ENCODE measurements at regions not wholly inside any gene's neighbourhood (a gene's known extent, or its start where the extent isn't known, plus 50 kb on each side); places are given as distances from the start of the nearest gene placed in this dataset.

DNA sequence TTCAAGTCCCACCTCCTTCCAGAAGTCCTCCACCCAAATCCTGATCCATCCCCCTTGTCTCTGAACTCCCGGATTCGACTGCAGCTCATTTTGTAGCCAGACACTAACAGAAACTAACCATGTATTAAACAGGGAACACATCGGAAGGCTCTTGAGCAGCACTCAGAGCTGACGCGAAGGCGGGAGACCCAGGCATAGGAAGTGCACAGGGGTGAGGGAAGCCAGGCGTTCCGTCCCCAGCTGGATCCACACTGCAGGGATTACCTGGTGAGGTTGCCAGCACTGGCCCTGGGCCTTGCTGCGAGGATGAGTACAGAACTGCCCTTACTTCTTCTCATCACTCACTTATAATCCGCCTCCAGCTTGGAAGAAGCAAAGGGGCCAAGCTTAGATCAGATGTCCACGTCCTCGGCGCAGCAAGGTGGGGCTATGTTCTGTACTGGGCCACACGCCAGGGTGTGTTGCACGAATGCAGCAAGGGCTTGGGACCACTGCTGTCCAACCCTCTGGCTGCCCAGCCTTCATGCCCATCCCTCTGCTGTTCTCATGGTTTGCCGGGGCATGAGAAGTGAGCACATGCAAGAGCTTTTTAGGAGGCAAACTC is 124.2 kb upstream of the SMAD3 start:
- Histone ChIP-seq H4K20me1 (replicated peaks; ENCODE audit: control insufficient read depth, insufficient read depth, low read length) (no peaks in the 10 kb centered on the region), H3K9me3 (replicated peaks; ENCODE audit: control insufficient read depth, insufficient read depth, low read depth, low read length) (no peaks in the 10 kb centered on the region), H3K9me1 (ENCODE audit: control insufficient read depth, insufficient read depth, low read length) (no peaks in the 10 kb centered on the region), H3K4me1 (replicated peaks in 1 of 2; ENCODE audit: control insufficient read depth in 2 of 2, insufficient read depth in 2 of 2, low read length in 2 of 2) (peaks cover 0 to 10% of the 10 kb centered on the region in 2 experiments; a peak in 3 of 5 replicates), H3K4me3 (no peak overlapping the region), H3K9ac (ENCODE audit: insufficient read depth in 1 of 2, low read depth in 2 of 2, low read length in 2 of 2) (peak overlapping the region in 1 of 2 experiments; percentile 37; a peak in 1 of 4 replicates), H3K4me2 (ENCODE audit: insufficient read depth, low read length) (no peak overlapping the region), H3K27me3 (ENCODE audit: control insufficient read depth in 2 of 2, insufficient read depth in 2 of 2, low read length in 2 of 2) (peaks cover 0 to 14% of the 10 kb centered on the region in 2 experiments; a peak in 3 of 5 replicates), H3K79me2 (ENCODE audit: control insufficient read depth, insufficient read depth, low read length) (no peaks in the 10 kb centered on the region), H2AFZ (ENCODE audit: low read depth, low read length) (no peak overlapping the region; the same call in 1 of the 2 replicates), H3K27ac (ENCODE audit: extremely low read depth, low read depth, low read length) (no peak overlapping the region), H3K36me3 (ENCODE audit: control insufficient read depth, insufficient read depth, low read length) (no peaks in the 10 kb centered on the region)
- ChIA-PET POLR2A (interaction anchor here (0.6 kb wide), 3 partner anchors 98 to 255 kb away, joined by 3 to 4 read pairs (median 3); no protein-coding TSS in a partner anchor), CTCF (ENCODE audit: low intra/inter-chr PET ratio) (no interaction called here)
- ATAC-seq: no peak
- BruUV-seq (replicated peaks): no TSS peak
- in situ Hi-C loops (cut with MboI): loop anchor here (10.0 kb wide), 1 partner anchor 484 kb away; no protein-coding TSS in a partner anchor
- 26% methylated on average over 16 of the region's 16 CpGs for WGBS (ENCODE audit: insufficient coverage, low coverage, missing lambda C conversion rate)
- FAIRE-seq: no peak
- DNase-seq (ENCODE audit: extremely low read depth in 1 of 4, low spot score in 3 of 4): no peak
- intact Hi-C loops (cut with micrococcal nuclease): loop anchor here (5.0 kb wide), 1 partner anchor 34 kb away; no protein-coding TSS in a partner anchor
- TF ChIP-seq ZNF347 (CRISPR knock-in tag; IDR thresholded peaks at IDR 0.05; ENCODE audit: low read depth) (no peak), PKNOX1 (IDR thresholded peaks at IDR 0.05) (no peak), TBL1XR1 (IDR thresholded peaks at IDR 0.05; ENCODE audit: low read length in 2 of 2) (no peak), ZNF134 (CRISPR knock-in tag; conservative IDR thresholded peaks at IDR 0.05) (no peak), THRA (IDR thresholded peaks at IDR 0.05) (no peak), HMGN3 (IDR thresholded peaks at IDR 0.05; ENCODE audit: borderline replicate concordance, extremely low read depth, insufficient read length, low read depth, low read length) (no peak), NR2F6 (CRISPR knock-in tag; IDR thresholded peaks at IDR 0.05) (no peak), HCFC1 (IDR thresholded peaks at IDR 0.05; ENCODE audit: low read depth, low read length) (no peak), EP300 (IDR thresholded peaks at IDR 0.05; ENCODE audit: low read length) (no peak), KLF13 (tag; IDR thresholded peaks at IDR 0.05; ENCODE audit: borderline replicate concordance, low read depth) (no peak), CEBPG (CRISPR knock-in tag; IDR thresholded peaks at IDR 0.05) (no peak), CEBPG (tag; conservative IDR thresholded peaks at IDR 0.05 in 1 of 2, IDR thresholded peaks at IDR 0.05 in 1 of 2) (no peak), ZNF699 (CRISPR knock-in tag; IDR thresholded peaks at IDR 0.05; ENCODE audit: insufficient replicate concordance) (no peak)
- TF ChIP-seq, protein P1, sequence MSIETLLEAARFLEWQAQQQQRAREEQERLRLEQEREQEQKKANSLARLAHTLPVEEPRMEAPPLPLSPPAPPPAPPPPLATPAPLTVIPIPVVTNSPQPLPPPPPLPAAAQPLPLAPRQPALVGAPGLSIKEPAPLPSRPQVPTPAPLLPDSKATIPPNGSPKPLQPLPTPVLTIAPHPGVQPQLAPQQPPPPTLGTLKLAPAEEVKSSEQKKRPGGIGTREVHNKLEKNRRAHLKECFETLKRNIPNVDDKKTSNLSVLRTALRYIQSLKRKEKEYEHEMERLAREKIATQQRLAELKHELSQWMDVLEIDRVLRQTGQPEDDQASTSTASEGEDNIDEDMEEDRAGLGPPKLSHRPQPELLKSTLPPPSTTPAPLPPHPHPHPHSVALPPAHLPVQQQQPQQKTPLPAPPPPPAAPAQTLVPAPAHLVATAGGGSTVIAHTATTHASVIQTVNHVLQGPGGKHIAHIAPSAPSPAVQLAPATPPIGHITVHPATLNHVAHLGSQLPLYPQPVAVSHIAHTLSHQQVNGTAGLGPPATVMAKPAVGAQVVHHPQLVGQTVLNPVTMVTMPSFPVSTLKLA (conservative IDR thresholded peaks at IDR 0.05): no peak
- TF ChIP-seq, protein P2, sequence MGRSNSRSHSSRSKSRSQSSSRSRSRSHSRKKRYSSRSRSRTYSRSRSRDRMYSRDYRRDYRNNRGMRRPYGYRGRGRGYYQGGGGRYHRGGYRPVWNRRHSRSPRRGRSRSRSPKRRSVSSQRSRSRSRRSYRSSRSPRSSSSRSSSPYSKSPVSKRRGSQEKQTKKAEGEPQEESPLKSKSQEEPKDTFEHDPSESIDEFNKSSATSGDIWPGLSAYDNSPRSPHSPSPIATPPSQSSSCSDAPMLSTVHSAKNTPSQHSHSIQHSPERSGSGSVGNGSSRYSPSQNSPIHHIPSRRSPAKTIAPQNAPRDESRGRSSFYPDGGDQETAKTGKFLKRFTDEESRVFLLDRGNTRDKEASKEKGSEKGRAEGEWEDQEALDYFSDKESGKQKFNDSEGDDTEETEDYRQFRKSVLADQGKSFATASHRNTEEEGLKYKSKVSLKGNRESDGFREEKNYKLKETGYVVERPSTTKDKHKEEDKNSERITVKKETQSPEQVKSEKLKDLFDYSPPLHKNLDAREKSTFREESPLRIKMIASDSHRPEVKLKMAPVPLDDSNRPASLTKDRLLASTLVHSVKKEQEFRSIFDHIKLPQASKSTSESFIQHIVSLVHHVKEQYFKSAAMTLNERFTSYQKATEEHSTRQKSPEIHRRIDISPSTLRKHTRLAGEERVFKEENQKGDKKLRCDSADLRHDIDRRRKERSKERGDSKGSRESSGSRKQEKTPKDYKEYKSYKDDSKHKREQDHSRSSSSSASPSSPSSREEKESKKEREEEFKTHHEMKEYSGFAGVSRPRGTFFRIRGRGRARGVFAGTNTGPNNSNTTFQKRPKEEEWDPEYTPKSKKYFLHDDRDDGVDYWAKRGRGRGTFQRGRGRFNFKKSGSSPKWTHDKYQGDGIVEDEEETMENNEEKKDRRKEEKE (IDR thresholded peaks at IDR 0.05; ENCODE audit: borderline replicate concordance in 1 of 2, control insufficient read depth in 1 of 2, low read depth in 2 of 2, low read length in 1 of 2): no peak
